HG03039 (cell line): ENCODE measurements at regions not wholly inside any gene's neighbourhood (a gene's known extent, or its start where the extent isn't known, plus 50 kb on each side); places are given as distances from the start of the nearest gene placed in this dataset.
"Not testable (repeated sequence)": the region's sequence is repeated elsewhere in the genome, so short reads cannot be mapped to it uniquely, and the experiment has no call there.

Experiments used
- ATAC-seq: cut with Tn5 transposase; IDR thresholded peaks from one replicate; pipeline ENCODE4 v1.9.1; 2021; ENCODE audit warnings: mild to moderate bottlenecking, moderate library complexity; ENCODE audit not compliant: unreplicated experiment

GRCh38 chr9:73969936-73970335, 527.2 kb upstream of the RORB start:
- no peak for ATAC-seq

GRCh38 chr9:73976424-73976823, 520.7 kb upstream of the RORB start:
- not testable (repeated sequence) for ATAC-seq

- ATAC-seq = no peak
These were observed 517.3 kb upstream of the RORB start for GRCh38 chr9:73979894-73980264.

GRCh38 chr9:73980754-73981153, 516.4 kb upstream of the RORB start:
- ATAC-seq = no peak

- no peak for ATAC-seq
These were observed 515.7 kb upstream of the RORB start for GRCh38 chr9:73981405-73981804.

GRCh38 chr9:73995836-73996235, 501.3 kb upstream of the RORB start:
- no peak for ATAC-seq

- no peak for ATAC-seq
These were observed 500.3 kb upstream of the RORB start for GRCh38 chr9:73996844-73997243.

- ATAC-seq = no peak
These were observed 495.8 kb upstream of the RORB start for GRCh38 chr9:74001382-74001781.

GRCh38 chr9:74006935-74007334, 490.2 kb upstream of the RORB start:
- ATAC-seq = no peak

- ATAC-seq = no peak
These were observed 489.3 kb upstream of the RORB start for GRCh38 chr9:74007833-74008232.

GRCh38 chr9:74016004-74016403, 481.1 kb upstream of the RORB start:
- ATAC-seq = no peak

- no peak for ATAC-seq
These were observed 471.7 kb upstream of the RORB start for GRCh38 chr9:74025402-74025925.

- ATAC-seq = no peak
These were observed 464.7 kb upstream of the RORB start for GRCh38 chr9:74032421-74032820.

GRCh38 chr9:74035786-74036185, 461.3 kb upstream of the RORB start:
- ATAC-seq = no peak

GRCh38 chr9:74036549-74037231, 460.4 kb upstream of the RORB start:
- ATAC-seq = no peak

GRCh38 chr9:74037274-74037673, 459.9 kb upstream of the RORB start:
- ATAC-seq = no peak

- ATAC-seq = no peak
These were observed 455.5 kb upstream of the RORB start for GRCh38 chr9:74041588-74041987.

GRCh38 chr9:74044844-74045243, 452.3 kb upstream of the RORB start:
- ATAC-seq = no peak

- ATAC-seq = no peak
These were observed 441.1 kb upstream of the RORB start for GRCh38 chr9:74056023-74056422.

GRCh38 chr9:74057051-74057450, 440.1 kb upstream of the RORB start:
- not testable (repeated sequence) for ATAC-seq

GRCh38 chr9:74064702-74065101, 432.4 kb upstream of the RORB start:
- no peak for ATAC-seq

- ATAC-seq = no peak
These were observed 431.0 kb upstream of the RORB start for GRCh38 chr9:74066128-74066527.

- no peak for ATAC-seq
These were observed 430.5 kb upstream of the RORB start for GRCh38 chr9:74066605-74067004.
